Hepatic stellate cell (primary cell): ENCODE measurements at regions not wholly inside any gene's neighbourhood (a gene's known extent, or its start where the extent isn't known, plus 50 kb on each side); places are given as distances from the start of the nearest gene placed in this dataset.
"Not testable (repeated sequence)": the region's sequence is repeated elsewhere in the genome, so short reads cannot be mapped to it uniquely, and the experiment has no call there.

ENCODE experiments used
- DNase-seq: peaks from one replicate; pipeline ENCODE4 v3.0.0; 2011; ENCODE audit warnings: low spot score

- no peak for DNase-seq
Observed at GRCh38 chr3:193124861-193125260, 116.2 kb upstream of the PLAAT1 start.

GRCh38 chr3:193129607-193130006, 111.4 kb upstream of the PLAAT1 start:
- DNase-seq = no peak

GRCh38 chr3:193130576-193130975, 110.4 kb upstream of the PLAAT1 start:
- DNase-seq = no peak

- no peak for DNase-seq
Observed at GRCh38 chr3:193132241-193132640, 108.8 kb upstream of the PLAAT1 start.

GRCh38 chr3:193132964-193133363, 108.1 kb upstream of the PLAAT1 start:
- DNase-seq = no peak

- DNase-seq = peak; percentile 5
Observed at GRCh38 chr3:193134856-193135255, 106.2 kb upstream of the PLAAT1 start.

- DNase-seq = no peak
Observed at GRCh38 chr3:193140381-193140780, 100.6 kb upstream of the PLAAT1 start.

- DNase-seq = no peak
Observed at GRCh38 chr3:193145248-193145647, 95.8 kb upstream of the PLAAT1 start.

GRCh38 chr3:193148688-193149473, 92.1 kb upstream of the PLAAT1 start:
- DNase-seq = no peak

- no peak for DNase-seq
Observed at GRCh38 chr3:193149998-193150397, 91.0 kb upstream of the PLAAT1 start.

GRCh38 chr3:193155044-193155781, 85.8 kb upstream of the PLAAT1 start:
- not testable (repeated sequence) for DNase-seq

- DNase-seq = no peak
Observed at GRCh38 chr3:193157051-193157450, 84.0 kb upstream of the PLAAT1 start.

GRCh38 chr3:193165431-193166120, 75.4 kb upstream of the PLAAT1 start:
- no peak for DNase-seq

GRCh38 chr3:193168931-193169330, 72.1 kb upstream of the PLAAT1 start:
- DNase-seq = no peak

- DNase-seq = no peak
Observed at GRCh38 chr3:193174140-193174539, 66.9 kb upstream of the PLAAT1 start.

- not testable (repeated sequence) for DNase-seq
Observed at GRCh38 chr3:193179332-193180012, 61.5 kb upstream of the PLAAT1 start.

- no peak for DNase-seq
Observed at GRCh38 chr3:193187070-193187722, 53.8 kb upstream of the PLAAT1 start.

GRCh38 chr3:193190146-193190786, 50.8 kb upstream of the PLAAT1 start:
- DNase-seq = no peak
